ENCODE measurements at regions not wholly inside any gene's neighbourhood (a gene's known extent, or its start where the extent isn't known, plus 50 kb on each side); places are given as distances from the start of the nearest gene placed in this dataset.

DNA sequence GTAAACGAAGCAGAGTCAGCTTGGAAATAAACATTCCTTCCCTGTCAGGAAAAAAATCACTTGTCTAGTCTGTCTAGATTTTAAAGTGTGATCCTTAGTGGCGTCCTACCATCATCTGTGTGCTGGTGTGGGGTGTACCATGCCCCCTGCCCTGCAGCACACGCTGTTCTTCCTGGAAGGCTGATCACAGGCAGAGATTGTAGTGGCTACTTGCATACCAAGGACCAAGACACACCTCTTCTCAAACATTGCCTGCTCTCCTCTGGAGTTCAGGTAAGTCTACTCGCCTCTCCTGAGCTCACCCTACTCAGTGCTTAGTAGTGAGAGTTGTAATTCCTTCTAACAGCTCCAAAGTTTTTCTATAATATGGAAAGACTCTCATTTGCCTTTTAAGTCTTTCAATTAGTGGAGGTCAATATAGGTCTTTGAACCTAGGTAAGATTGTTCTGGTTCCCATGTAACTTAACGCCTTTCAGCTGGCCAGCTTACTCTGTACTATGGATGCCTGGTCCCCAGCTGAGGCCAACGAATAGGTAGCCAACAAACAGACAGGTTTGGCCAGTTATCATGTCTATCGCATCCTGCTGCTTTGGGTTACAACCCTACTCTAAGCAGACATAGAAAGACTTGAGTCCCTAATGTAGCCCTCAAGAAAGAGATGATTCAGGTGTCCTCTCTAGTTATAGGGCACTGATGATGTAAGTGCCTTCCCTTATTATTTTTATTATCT lies 55.4 kb downstream of the XCL1 start:
- H3K79me2 ChIP-seq (ENCODE audit: low read length) = no peaks in the 10 kb centered on the region
- no peak overlapping the region for H3K4me3 ChIP-seq (ENCODE audit: low read length)
- no peaks in the 10 kb centered on the region for H3K27me3 ChIP-seq (ENCODE audit: low read length)
- ChIA-PET POLR2A (ENCODE audit: unreplicated experiment) (no interaction called here), CTCF (no interaction called here)
- intact Hi-C loops (cut with micrococcal nuclease) = no loop called here
- ATAC-seq = no peak
- no TSS peak for BruUV-seq (replicated peaks)
- no peaks in the 10 kb centered on the region for H4K20me1 ChIP-seq (ENCODE audit: low read length)
- no peaks in the 10 kb centered on the region for H3K9me3 ChIP-seq (ENCODE audit: low read length)
- TF ChIP-seq EZH2 (IDR thresholded peaks at IDR 0.05; ENCODE audit: low read length, unreplicated experiment) = no peak
- TF ChIP-seq EZH2phosphoT487 (IDR thresholded peaks at IDR 0.05; ENCODE audit: borderline replicate concordance, low read length) = no peak
- TF ChIP-seq CTCF (conservative IDR thresholded peaks at IDR 0.05; ENCODE audit: low read depth, low read length) = no peak
- no peaks in the 10 kb centered on the region for H3K36me3 ChIP-seq (ENCODE audit: low read depth, low read length)
- H2AFZ ChIP-seq (ENCODE audit: low read length) = no peak overlapping the region
- H3F3A ChIP-seq (ENCODE audit: low read length, unreplicated experiment) = peaks cover 7% of the 10 kb centered on the region
- peaks cover 44% of the 10 kb centered on the region for H3K4me1 ChIP-seq (ENCODE audit: insufficient read depth, low read length)
- H3K4me2 ChIP-seq (ENCODE audit: low read length) = no peak overlapping the region
- DNase-seq = no peak
- no peak overlapping the region for H3K27ac ChIP-seq (ENCODE audit: low read length)
- no peak overlapping the region for H3K9ac ChIP-seq (ENCODE audit: low read length)
- no peaks in the 10 kb centered on the region for H3K9me2 ChIP-seq (replicated peaks; ENCODE audit: low read length)

DNA sequence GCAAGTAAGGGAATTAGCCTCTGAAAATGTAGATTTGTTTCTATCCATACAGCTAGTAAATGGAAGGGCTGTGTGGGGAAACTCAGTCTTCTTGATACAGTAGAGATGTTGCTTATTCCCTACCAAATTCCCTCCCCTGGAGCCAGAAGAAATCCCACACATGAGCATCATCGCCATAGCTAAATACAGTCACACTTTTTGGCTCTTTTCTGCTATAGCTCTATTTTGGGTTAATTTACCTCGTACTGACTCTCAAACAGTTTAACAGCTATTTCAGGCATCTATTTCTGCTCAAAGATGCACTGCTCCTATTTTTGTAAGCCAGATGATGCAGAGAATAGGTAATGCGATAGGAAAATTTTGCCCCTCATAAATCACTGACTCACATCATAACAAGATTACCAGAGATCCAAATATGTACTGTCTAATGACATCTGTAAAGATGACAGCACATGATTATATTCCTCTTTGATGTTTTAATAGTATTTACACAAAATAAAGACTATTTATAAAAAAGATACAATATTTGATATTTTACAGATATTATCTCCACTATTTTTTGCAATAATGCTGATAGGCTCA lies 58.6 kb downstream of the XCL1 start:
- no peak overlapping the region for H3K4me3 ChIP-seq (ENCODE audit: low read length)
- H3K79me2 ChIP-seq (ENCODE audit: low read length) = no peaks in the 10 kb centered on the region
- ATAC-seq (peak; percentile 52), DNase-seq (peak; percentile 28)
- CTCF ChIA-PET = no interaction called here
- H3K27me3 ChIP-seq (ENCODE audit: low read length) = no peaks in the 10 kb centered on the region
- H3K4me2 ChIP-seq (ENCODE audit: low read length) = no peak overlapping the region
- no peaks in the 10 kb centered on the region for H3K9me2 ChIP-seq (replicated peaks; ENCODE audit: low read length)
- H3K27ac ChIP-seq (ENCODE audit: low read length) = no peak overlapping the region
- H3K4me1 ChIP-seq (ENCODE audit: insufficient read depth, low read length) = peaks cover 18% of the 10 kb centered on the region
- intact Hi-C loops (cut with micrococcal nuclease) = loop anchor here (5.0 kb wide), 1 partner anchor 227 kb away; no protein-coding TSS in a partner anchor
- BruUV-seq (replicated peaks) = no TSS peak
- H3K9ac ChIP-seq (ENCODE audit: low read length) = no peak overlapping the region
- H2AFZ ChIP-seq (ENCODE audit: low read length) = no peak overlapping the region
- no peaks in the 10 kb centered on the region for H3K9me3 ChIP-seq (ENCODE audit: low read length)
- no peaks in the 10 kb centered on the region for H3F3A ChIP-seq (ENCODE audit: low read length, unreplicated experiment)
- no peaks in the 10 kb centered on the region for H3K36me3 ChIP-seq (ENCODE audit: low read depth, low read length)
- TF ChIP-seq EZH2 (IDR thresholded peaks at IDR 0.05; ENCODE audit: low read length, unreplicated experiment) (no peak), EZH2phosphoT487 (IDR thresholded peaks at IDR 0.05; ENCODE audit: borderline replicate concordance, low read length) (no peak), CTCF (conservative IDR thresholded peaks at IDR 0.05; ENCODE audit: low read depth, low read length) (no peak)
- H4K20me1 ChIP-seq (ENCODE audit: low read length) = no peaks in the 10 kb centered on the region
- POLR2A ChIA-PET (ENCODE audit: unreplicated experiment) = no interaction called here

DNA sequence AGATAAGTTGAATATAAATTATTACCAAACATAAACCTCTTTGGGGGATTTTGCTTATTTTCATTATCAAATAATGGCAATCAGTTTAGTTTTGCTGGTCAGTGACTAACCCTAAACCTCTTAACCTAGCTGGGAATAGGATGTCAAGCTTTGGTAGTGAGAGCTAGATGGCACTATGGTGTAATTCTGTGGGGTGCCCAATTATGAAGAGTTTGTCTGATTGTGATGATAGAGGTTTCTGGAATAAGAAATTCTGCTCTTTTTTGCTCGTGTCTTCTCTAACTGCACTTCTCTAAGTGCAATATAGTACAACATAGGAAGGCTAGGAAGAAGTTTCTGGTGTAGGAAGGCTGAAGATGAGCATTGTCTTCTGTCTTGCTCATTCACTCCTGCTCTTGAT lies 59.8 kb downstream of the XCL1 start:
- Histone ChIP-seq H3K9me3 (ENCODE audit: low read length) (no peaks in the 10 kb centered on the region), H3F3A (ENCODE audit: low read length, unreplicated experiment) (no peaks in the 10 kb centered on the region), H3K4me3 (ENCODE audit: low read length) (no peak overlapping the region), H3K79me2 (ENCODE audit: low read length) (no peaks in the 10 kb centered on the region), H3K9ac (ENCODE audit: low read length) (no peak overlapping the region), H3K27ac (ENCODE audit: low read length) (no peak overlapping the region), H3K36me3 (ENCODE audit: low read depth, low read length) (no peaks in the 10 kb centered on the region), H3K4me2 (ENCODE audit: low read length) (no peak overlapping the region; the same call in 1 of the 2 replicates), H3K4me1 (ENCODE audit: insufficient read depth, low read length) (peaks cover 17% of the 10 kb centered on the region), H2AFZ (ENCODE audit: low read length) (peak overlapping the region; percentile 14; the same call in 1 of the 2 replicates), H3K27me3 (ENCODE audit: low read length) (no peaks in the 10 kb centered on the region), H4K20me1 (ENCODE audit: low read length) (no peaks in the 10 kb centered on the region), H3K9me2 (replicated peaks; ENCODE audit: low read length) (no peaks in the 10 kb centered on the region)
- TF ChIP-seq CTCF (conservative IDR thresholded peaks at IDR 0.05; ENCODE audit: low read depth, low read length) = peak; percentile 63
- no peak for TF ChIP-seq EZH2phosphoT487 (IDR thresholded peaks at IDR 0.05; ENCODE audit: borderline replicate concordance, low read length)
- ChIA-PET CTCF (interaction anchor here (0.9 to 1.7 kb wide), 4 partner anchors 26 to 712 kb away, joined by 3 to 7 read pairs (median 4); no protein-coding TSS in a partner anchor), POLR2A (ENCODE audit: unreplicated experiment) (no interaction called here)
- DNase-seq (peak; percentile 43), ATAC-seq (peak; percentile 55)
- BruUV-seq (replicated peaks) = no TSS peak
- intact Hi-C loops (cut with micrococcal nuclease) = loop anchor here (2.0 to 5.0 kb wide), 2 partner anchors 226 to 473 kb away; no protein-coding TSS in a partner anchor
